Left ventricle myocardium inferior (tissue), 1 donor: ENCODE measurements at regions not wholly inside any gene's neighbourhood (a gene's known extent, or its start where the extent isn't known, plus 50 kb on each side); places are given as distances from the start of the nearest gene placed in this dataset.
"Not testable (repeated sequence)": the region's sequence is repeated elsewhere in the genome, so short reads cannot be mapped to it uniquely, and the experiment has no call there.

Source experiments
- DNase-seq: peaks from one replicate; pipeline ENCODE4 v3.0.0-alpha.2; 2020
- H3K27ac ChIP-seq: fragments of 200-600 bp; replicated peaks from 2 replicates; pipeline ENCODE4 v1.8.0; 2021
- H3K27me3 ChIP-seq: fragments of 200-600 bp; 2 replicates; pipeline ENCODE4 v1.8.0; 2021; ENCODE audit warnings: low read depth
- H3K36me3 ChIP-seq: fragments of 200-600 bp; 2 replicates; pipeline ENCODE4 v1.8.0; 2021
- H3K4me1 ChIP-seq: fragments of 200-600 bp; 2 replicates; pipeline ENCODE4 v1.8.0; 2021
- H3K4me3 ChIP-seq: fragments of 200-600 bp; 2 replicates; pipeline ENCODE4 v1.8.0; 2021; ENCODE audit warnings: mild to moderate bottlenecking, moderate library complexity
- H3K9me3 ChIP-seq: fragments of 200-600 bp; replicated peaks from 2 replicates; pipeline ENCODE4 v1.8.0; 2021
- intact Hi-C: fragments of 100-400 bp; cut with micrococcal nuclease; formaldehyde crosslinking; loops from one replicate; pipeline ENCODE4 v1.11.0; 2022
- TF ChIP-seq, protein P1 (sequence below): fragments of 200-600 bp; IDR thresholded peaks from 2 replicates; pipeline ENCODE4 v1.8.0; 2021; ENCODE audit warnings: antibody characterized with exemption, mild to moderate bottlenecking, borderline replicate concordance
- donor health status: DM: no; HTN: yes; CAD: no; lungs with severe emphysema.

DNA sequence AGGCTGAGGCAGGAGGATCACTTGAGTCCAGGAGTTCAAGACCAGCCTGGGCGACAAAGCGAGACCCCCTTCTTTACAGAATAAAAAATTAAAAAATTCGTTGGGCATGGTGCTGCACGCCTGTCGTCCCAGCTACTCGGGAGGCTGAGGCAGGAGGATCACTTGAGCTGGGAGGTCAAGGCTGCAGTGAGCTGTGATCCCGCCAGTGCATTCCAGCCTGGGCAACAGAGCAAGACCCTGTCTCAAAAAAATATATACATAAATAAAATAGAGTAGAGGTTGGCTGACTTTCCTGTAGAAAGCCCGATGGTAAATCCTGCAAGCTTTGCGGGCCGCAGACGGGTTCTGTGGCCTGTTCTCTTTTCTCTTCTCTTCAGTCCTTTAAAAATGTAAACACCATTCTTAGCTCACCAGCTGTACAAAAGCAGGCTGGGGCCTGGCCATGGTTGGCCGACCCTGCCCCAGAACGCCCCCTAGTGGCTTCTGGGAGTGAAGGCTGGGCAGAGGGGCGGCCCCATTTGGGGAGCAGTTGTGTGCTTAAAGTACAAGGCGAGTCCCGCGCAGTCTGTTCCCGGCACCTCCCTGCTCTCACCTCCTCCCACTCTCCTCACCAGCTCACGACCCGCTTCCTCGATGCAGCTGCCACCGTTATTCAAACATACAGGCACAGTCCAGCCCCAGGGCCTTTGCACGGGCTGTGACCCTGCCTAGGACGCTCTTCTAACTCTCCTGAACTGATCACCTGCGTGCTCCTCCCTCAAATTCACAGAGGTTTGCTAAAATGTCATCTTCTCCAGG is 109.5 kb downstream of the CRLF3 start:
- TF ChIP-seq, protein P1, sequence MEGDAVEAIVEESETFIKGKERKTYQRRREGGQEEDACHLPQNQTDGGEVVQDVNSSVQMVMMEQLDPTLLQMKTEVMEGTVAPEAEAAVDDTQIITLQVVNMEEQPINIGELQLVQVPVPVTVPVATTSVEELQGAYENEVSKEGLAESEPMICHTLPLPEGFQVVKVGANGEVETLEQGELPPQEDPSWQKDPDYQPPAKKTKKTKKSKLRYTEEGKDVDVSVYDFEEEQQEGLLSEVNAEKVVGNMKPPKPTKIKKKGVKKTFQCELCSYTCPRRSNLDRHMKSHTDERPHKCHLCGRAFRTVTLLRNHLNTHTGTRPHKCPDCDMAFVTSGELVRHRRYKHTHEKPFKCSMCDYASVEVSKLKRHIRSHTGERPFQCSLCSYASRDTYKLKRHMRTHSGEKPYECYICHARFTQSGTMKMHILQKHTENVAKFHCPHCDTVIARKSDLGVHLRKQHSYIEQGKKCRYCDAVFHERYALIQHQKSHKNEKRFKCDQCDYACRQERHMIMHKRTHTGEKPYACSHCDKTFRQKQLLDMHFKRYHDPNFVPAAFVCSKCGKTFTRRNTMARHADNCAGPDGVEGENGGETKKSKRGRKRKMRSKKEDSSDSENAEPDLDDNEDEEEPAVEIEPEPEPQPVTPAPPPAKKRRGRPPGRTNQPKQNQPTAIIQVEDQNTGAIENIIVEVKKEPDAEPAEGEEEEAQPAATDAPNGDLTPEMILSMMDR, result peak; percentile 53

DNA sequence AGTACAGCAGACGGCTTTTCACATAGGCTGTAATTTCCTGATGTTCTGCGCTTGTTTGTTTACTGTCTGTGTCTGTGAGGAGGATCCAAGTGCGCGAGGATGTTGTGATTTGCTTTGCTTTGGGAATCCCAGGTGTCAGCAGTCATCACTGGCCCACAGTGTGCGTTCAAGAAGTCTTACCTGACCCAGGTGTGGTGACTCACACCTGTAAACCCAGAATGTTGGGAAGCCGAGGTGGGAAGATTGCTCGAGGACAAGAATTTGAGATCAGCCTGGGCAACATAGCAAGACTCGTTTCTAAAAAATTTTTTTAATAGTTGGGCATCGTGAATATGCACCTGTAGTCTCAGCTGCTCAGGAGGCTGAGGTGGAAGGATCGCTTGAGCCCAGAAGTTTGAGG is 110.7 kb downstream of the CRLF3 start:
- H3K9me3 ChIP-seq, H3K27me3 ChIP-seq, H3K27ac ChIP-seq, DNase-seq, H3K36me3 ChIP-seq, H3K4me3 ChIP-seq, intact Hi-C loops: not testable (repeated sequence)
- peaks cover 12% of the 10 kb centered on the region for H3K4me1 ChIP-seq

More for the DNA sequence above, 109.5 kb downstream of the CRLF3 start:
- H3K4me3 ChIP-seq, H3K36me3 ChIP-seq, DNase-seq, H3K9me3 ChIP-seq, intact Hi-C loops, H3K4me1 ChIP-seq, H3K27me3 ChIP-seq, H3K27ac ChIP-seq: not testable (repeated sequence)

DNA sequence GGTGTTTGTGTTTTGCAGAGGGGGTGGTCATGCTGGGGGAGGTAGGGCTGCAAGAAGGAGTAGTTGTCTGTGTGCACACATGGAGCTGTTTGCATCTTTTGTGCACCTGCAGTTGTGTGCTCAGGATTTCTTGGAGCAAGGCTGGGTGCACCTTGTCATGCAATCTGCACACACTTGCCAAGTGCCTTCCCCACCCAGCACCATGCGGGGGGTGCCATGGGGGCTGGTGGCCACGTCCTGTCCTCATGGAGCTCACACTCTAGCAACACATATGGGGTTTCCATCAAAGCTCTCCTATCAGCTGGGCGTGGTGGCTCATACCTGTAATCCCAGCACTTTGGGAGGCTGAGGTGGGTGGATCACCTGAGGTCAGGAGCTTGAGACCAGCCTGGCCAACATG is 111.6 kb downstream of the CRLF3 start:
- intact Hi-C loops, H3K9me3 ChIP-seq: not testable (repeated sequence)

DNA sequence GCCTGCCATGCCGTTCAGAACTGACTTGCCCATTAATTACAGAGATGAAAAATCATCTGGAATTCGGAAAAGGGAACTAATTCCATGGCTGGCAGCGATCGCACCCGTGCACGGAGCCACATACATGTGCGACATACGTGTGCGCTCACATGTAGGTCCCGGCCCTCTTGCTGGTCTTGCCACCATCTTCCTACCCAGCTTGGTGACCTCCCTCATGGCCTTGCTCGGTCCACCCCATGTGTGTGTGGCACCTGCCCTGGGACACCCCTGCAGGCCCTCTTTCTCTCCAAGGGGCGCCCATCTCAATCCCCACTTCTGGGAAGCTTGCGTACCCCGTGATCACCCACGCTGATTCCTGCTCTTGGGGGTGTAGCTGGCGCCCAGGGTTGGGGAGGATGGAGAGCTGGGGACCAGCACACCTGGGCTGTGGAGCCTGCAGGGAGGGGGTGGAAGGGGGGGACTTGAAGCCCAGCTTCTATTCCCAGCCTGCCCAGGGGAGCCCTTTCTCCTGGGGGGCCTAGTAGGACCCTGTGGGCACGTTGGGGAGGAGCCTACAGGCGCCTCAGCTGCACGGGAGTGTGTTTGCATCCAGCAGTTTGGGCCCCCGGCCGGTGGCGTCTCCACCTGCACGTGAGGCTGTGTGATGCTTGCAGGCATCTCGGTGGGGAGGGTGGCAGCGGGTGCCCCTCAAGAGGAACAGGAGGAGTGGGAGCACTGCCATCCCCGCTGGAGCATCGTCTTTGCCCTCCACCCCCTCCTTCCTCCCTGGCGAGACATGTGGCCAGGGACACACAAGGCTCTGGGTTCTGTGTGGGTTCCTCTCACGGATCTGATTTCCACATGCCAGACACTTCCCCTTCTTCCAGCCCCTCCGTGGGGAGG is 112.6 kb downstream of the CRLF3 start:
- H3K36me3 ChIP-seq, DNase-seq, H3K9me3 ChIP-seq, H3K27me3 ChIP-seq, intact Hi-C loops, H3K27ac ChIP-seq, H3K4me3 ChIP-seq: not testable (repeated sequence)
- H3K4me1 ChIP-seq, result peaks cover 24% of the 10 kb centered on the region

More for the DNA sequence above, 111.6 kb downstream of the CRLF3 start:
- H3K4me1 ChIP-seq, result peaks cover 21% of the 10 kb centered on the region
- H3K36me3 ChIP-seq, H3K27ac ChIP-seq, H3K4me3 ChIP-seq, DNase-seq, H3K27me3 ChIP-seq: not testable (repeated sequence)

DNA sequence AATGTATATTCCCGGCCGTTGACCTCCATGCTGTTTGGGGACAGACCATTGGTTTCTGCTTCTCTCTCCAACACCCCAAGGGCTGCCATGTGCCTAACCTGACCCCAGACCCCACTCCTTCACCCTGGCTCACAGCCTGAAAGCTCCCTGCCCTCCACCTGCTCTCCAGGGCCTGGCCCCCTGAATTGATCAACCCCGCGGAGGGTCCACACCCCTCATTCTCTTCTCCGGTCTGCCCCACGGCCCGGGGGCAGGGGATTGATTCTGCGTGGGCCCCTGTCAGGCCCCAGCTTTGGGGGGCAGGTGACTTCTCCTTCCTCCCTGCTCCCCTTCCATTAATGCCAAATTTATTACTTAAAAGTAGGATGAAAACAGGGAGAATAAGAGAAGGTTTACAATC is 113.3 kb downstream of the CRLF3 start:
- H3K4me3 ChIP-seq, result not testable (repeated sequence)

DNA sequence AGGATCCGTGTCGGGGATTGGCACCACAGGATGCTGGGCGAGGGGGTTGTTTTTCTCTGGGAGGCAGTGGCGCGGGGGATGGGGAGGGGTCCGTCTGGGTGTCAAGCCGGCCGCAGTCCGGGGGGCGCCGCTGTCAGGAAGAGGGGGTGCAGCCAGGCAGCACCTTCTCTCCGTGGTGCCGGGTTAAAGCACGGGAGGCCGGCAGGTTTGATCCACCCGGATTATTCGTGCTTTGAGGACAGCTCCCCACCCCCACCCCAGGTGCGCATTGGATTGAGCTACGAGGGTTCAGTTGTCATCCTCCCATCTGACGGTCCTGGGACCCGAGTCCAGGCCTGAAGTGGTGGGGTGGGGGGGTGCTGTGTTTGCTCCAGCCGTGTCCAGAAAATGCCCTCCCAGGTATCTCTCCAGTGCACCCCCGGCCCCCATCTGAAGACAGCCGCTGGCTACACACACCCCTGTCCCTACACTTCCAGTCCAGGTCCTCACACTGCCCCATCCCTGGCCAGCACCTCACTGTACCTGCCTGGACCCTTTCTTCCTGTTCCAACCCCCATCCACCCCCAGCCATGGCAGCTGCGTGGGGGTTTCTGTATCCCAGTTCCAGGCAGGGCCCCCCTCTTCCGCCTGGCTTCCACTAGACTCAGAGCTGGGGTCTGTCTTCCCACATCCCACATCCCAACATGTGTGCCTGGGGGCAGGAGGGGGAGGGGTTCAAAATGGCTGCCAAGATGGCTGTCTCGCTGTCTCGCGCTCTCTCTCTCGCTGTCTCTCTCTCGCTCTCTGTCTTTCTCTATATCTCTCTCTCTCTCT is 114.0 kb downstream of the CRLF3 start:
- H3K9me3 ChIP-seq, DNase-seq, H3K27ac ChIP-seq, H3K36me3 ChIP-seq, intact Hi-C loops: not testable (repeated sequence)
- Histone ChIP-seq H3K4me3 (peak overlapping the region; percentile 76), H3K4me1 (peaks cover 24% of the 10 kb centered on the region), H3K27me3 (peaks cover 16% of the 10 kb centered on the region)

More for the DNA sequence above, 113.3 kb downstream of the CRLF3 start:
- peaks cover 24% of the 10 kb centered on the region for H3K4me1 ChIP-seq
- DNase-seq, H3K36me3 ChIP-seq, H3K9me3 ChIP-seq, H3K27me3 ChIP-seq, H3K27ac ChIP-seq, intact Hi-C loops: not testable (repeated sequence)

DNA sequence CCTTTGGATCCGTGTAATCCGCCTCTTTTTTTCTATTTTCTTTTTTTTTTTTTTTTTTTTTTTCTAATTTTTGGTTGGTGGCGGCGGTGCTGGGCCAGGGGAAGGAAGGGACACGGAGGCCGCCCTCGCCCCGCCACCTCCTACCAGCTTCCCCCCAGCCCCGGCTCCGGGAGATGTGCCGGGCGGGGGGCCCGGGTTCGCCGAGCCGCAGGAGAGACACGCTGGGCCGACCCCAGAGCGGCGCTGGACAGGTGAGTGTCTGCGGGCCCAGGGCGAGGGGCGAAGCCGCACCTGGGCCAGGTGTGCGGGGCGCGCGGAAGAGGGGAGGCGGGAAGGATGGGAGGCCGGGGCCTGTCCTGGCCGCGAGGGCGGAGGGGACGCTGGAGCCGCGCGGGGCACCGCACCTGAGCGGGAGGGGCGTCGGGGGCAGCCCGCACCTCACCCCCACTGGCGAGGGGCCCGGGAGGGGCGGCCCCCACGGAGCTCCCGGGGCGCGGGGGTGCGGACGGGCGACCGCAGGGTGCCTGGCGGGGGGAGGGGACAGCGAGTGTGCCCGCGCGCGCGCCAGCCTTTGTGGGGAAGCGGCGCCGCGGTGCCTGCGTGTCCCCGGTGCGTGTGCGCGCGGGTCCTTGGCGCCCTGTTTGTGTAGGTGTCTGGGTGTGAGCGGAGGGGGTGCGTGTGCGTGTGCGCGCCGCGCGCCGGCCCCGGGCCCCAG is 114.8 kb downstream of the CRLF3 start:
- H3K4me1 ChIP-seq, result peaks cover 24% of the 10 kb centered on the region

DNA sequence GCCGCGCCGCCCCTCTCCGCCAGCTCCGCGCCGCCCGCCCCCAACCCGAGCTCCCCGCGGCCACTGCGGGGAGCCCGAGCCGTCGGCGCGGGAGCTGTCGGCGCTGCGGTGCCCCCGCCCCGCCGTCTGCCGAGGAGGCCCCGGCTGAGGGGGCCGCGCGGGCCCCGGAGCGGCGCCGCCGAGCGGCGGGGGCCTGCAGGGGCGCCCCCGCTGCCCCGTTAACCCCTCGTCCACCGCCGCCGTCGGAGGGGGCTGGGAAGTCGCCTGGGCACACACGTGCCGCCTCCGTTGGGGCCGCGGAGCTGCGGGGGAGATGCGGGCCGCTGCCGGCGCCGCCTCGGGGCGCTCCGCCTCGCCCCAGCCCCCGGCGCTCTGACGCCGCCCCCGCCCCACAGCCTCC is 115.4 kb downstream of the CRLF3 start:
- DNase-seq, intact Hi-C loops, H3K9me3 ChIP-seq, H3K36me3 ChIP-seq: not testable (repeated sequence)
- peak overlapping the region; percentile 66 for H3K27ac ChIP-seq
- H3K27me3 ChIP-seq, result peaks cover 30% of the 10 kb centered on the region
- peaks cover 24% of the 10 kb centered on the region for H3K4me1 ChIP-seq
- peak overlapping the region; percentile 76 for H3K4me3 ChIP-seq

More for the DNA sequence above, 114.8 kb downstream of the CRLF3 start:
- DNase-seq, H3K36me3 ChIP-seq, intact Hi-C loops, H3K27ac ChIP-seq, H3K9me3 ChIP-seq: not testable (repeated sequence)
- Histone ChIP-seq H3K27me3 (peaks cover 24% of the 10 kb centered on the region), H3K4me3 (peak overlapping the region; percentile 76)

DNA sequence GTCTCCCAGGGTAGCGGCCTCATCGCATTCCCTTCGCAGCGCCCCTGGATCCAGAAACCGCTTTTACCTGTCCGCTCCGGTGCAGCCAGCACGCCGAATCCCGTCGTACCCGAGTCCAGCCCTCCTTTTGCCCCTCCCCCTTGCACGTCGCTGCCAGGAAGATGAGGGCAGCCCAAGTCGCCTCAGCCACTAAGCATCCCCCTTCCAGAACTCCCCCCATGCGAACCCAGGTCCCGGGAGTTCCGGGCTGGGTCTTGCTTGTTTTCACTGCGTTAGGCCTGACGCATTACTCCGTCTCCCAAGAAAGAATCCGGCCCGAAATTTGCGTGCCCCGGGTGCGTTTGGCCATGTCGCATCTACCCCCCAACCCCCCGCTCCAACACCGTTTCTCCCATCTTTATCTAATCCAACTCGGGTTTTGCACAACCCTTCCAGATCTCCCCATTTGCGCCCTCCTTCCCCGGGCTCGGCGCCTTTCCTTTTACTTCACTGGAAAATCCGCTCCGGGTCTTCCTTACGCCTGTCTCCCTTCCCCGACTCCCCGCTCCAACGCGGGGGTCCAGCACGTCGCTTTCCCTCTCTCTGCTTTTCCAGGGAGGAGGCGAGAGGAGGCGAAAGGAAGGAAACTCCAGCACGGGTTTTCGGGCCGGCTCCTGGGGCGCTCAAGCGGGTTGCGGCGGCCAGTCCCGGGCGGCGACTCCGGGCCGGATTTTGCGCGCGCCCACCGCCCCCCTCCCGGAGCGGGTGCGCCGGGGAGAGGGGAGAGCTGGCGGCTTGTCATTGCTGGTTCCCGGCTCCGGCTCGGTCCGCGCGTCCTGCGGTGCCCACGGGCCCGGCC is 116.0 kb downstream of the CRLF3 start:
- peak; percentile 85 for DNase-seq
- peaks cover 36% of the 10 kb centered on the region for H3K27me3 ChIP-seq
- peaks cover 24% of the 10 kb centered on the region for H3K4me1 ChIP-seq
- H3K9me3 ChIP-seq, H3K36me3 ChIP-seq, intact Hi-C loops: not testable (repeated sequence)
- peak overlapping the region; percentile 66 for H3K27ac ChIP-seq
- peak overlapping the region; percentile 76 for H3K4me3 ChIP-seq

DNA sequence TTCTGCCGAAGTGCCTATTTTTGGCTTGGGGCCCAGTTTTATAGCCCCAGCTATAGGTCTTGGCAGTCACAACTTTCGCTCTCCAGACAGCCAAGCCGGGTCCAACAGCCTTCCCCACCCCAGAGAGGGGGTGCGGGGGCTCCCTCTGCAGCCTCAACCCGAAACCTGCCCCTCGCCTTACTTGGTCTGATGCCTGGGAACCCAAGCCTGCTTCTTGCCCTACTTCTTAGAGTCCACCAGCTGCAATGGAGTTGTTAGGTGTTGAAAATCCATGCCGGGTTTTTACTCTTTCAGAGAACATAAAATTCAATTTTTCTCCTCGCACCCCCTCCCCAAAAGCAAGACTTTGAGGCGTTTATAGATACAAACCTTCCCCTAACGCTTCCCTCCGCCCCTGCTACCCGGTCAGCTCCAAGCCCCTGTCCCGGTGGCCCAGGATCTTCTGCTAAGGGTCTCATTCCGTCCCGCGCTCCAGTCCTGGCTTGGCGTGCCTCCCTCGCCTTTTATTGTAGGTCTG is 116.7 kb downstream of the CRLF3 start:
- H3K27me3 ChIP-seq, result peaks cover 43% of the 10 kb centered on the region
- intact Hi-C loops, H3K36me3 ChIP-seq, H3K9me3 ChIP-seq, DNase-seq: not testable (repeated sequence)
- H3K4me3 ChIP-seq, result peak overlapping the region; percentile 76
- peaks cover 24% of the 10 kb centered on the region for H3K4me1 ChIP-seq
- H3K27ac ChIP-seq, result peak overlapping the region; percentile 66
